ENCODE measurements at regions not wholly inside any gene's neighbourhood (a gene's known extent, or its start where the extent isn't known, plus 50 kb on each side); places are given as distances from the start of the nearest gene placed in this dataset.

GRCh38 chr4:96936886-96937285 is 1097.0 kb downstream of the PDHA2 start:
- intact Hi-C loops (cut with DNase I) = no loop called here
- DNase-seq (ENCODE audit: missing footprints) (no peak), ATAC-seq (no peak)

- DNase-seq (ENCODE audit: missing footprints) (no peak), ATAC-seq (no peak)
- intact Hi-C loops (cut with DNase I) = no loop called here
Measured at GRCh38 chr4:96946552-96946951, 1106.7 kb downstream of the PDHA2 start.

- DNase-seq (ENCODE audit: missing footprints) = peak; percentile 35
- intact Hi-C loops (cut with DNase I) = no loop called here
- no peak for ATAC-seq
Measured at GRCh38 chr4:96952610-96953009, 1112.7 kb downstream of the PDHA2 start.

GRCh38 chr4:96955226-96955625 is 1115.3 kb downstream of the PDHA2 start:
- intact Hi-C loops (cut with DNase I) = no loop called here
- no peak for DNase-seq (ENCODE audit: missing footprints)
- ATAC-seq = no peak

GRCh38 chr4:96955691-96956090 is 1115.8 kb downstream of the PDHA2 start:
- DNase-seq (ENCODE audit: missing footprints) (no peak), ATAC-seq (no peak)
- intact Hi-C loops (cut with DNase I) = no loop called here

GRCh38 chr4:96969455-96969854 is 1129.6 kb downstream of the PDHA2 start:
- intact Hi-C loops (cut with DNase I) = no loop called here
- ATAC-seq (no peak), DNase-seq (ENCODE audit: missing footprints) (no peak)

GRCh38 chr4:96972920-96973319 is 1133.0 kb downstream of the PDHA2 start:
- intact Hi-C loops (cut with DNase I) = no loop called here
- ATAC-seq = no peak
- DNase-seq (ENCODE audit: missing footprints) = no peak

- intact Hi-C loops (cut with DNase I) = no loop called here
- ATAC-seq (no peak), DNase-seq (ENCODE audit: missing footprints) (no peak)
Measured at GRCh38 chr4:96974295-96974694, 1134.4 kb downstream of the PDHA2 start.

GRCh38 chr4:96983830-96984229 is 1143.9 kb downstream of the PDHA2 start:
- DNase-seq (ENCODE audit: missing footprints) = no peak
- ATAC-seq = no peak
- intact Hi-C loops (cut with DNase I) = no loop called here

GRCh38 chr4:96986816-96987215 is 1146.9 kb downstream of the PDHA2 start:
- no peak for ATAC-seq
- intact Hi-C loops (cut with DNase I) = no loop called here

GRCh38 chr4:96991083-96991482 is 1151.2 kb downstream of the PDHA2 start:
- intact Hi-C loops (cut with DNase I) = no loop called here
- ATAC-seq = no peak
- no peak for DNase-seq (ENCODE audit: missing footprints)

More at GRCh38 chr4:96986816-96987215, 1146.9 kb downstream of the PDHA2 start:
- DNase-seq (ENCODE audit: missing footprints) = no peak

GRCh38 chr4:96992443-96992842 is 1150.8 kb downstream of the STPG2 start:
- intact Hi-C loops (cut with DNase I) = no loop called here
- DNase-seq (ENCODE audit: missing footprints) (no peak), ATAC-seq (no peak)

GRCh38 chr4:96993560-96993959 is 1149.7 kb downstream of the STPG2 start:
- ATAC-seq (no peak), DNase-seq (ENCODE audit: missing footprints) (no peak)
- intact Hi-C loops (cut with DNase I) = no loop called here

GRCh38 chr4:97003715-97004114 is 1139.6 kb downstream of the STPG2 start:
- no peak for DNase-seq (ENCODE audit: missing footprints)
- no peak for ATAC-seq
- intact Hi-C loops (cut with DNase I) = no loop called here

- no peak for DNase-seq (ENCODE audit: missing footprints)
- intact Hi-C loops (cut with DNase I) = no loop called here
- ATAC-seq = no peak
Measured at GRCh38 chr4:97013309-97013708, 1130.0 kb downstream of the STPG2 start.

- intact Hi-C loops (cut with DNase I) = no loop called here
- DNase-seq (ENCODE audit: missing footprints) = no peak
- ATAC-seq = no peak
Measured at GRCh38 chr4:97013711-97014110, 1129.6 kb downstream of the STPG2 start.

- intact Hi-C loops (cut with DNase I) = no loop called here
- DNase-seq (ENCODE audit: missing footprints) = no peak
- ATAC-seq = no peak
Measured at GRCh38 chr4:97015301-97015700, 1128.0 kb downstream of the STPG2 start.

- DNase-seq (ENCODE audit: missing footprints) = no peak
- no peak for ATAC-seq
- intact Hi-C loops (cut with DNase I) = no loop called here
Measured at GRCh38 chr4:97016186-97016907, 1126.9 kb downstream of the STPG2 start.

- DNase-seq (ENCODE audit: missing footprints) = no peak
- intact Hi-C loops (cut with DNase I) = no loop called here
- ATAC-seq = no peak
Measured at GRCh38 chr4:97027728-97028410, 1115.4 kb downstream of the STPG2 start.

- intact Hi-C loops (cut with DNase I) = no loop called here
- no peak for ATAC-seq
Measured at GRCh38 chr4:97028785-97029184, 1114.5 kb downstream of the STPG2 start.

More at GRCh38 chr4:97028785-97029184, 1114.5 kb downstream of the STPG2 start:
- DNase-seq (ENCODE audit: missing footprints) = no peak
